WTC11 (cell line): ENCODE measurements at regions not wholly inside any gene's neighbourhood (a gene's known extent, or its start where the extent isn't known, plus 50 kb on each side); places are given as distances from the start of the nearest gene placed in this dataset.

Experiments
- FOXK1 ChIP-seq: sonication (generic); formaldehyde crosslinking; IDR thresholded peaks from 2 replicates; pipeline ENCODE4 v1.8.0; 2022; ENCODE audit warnings: mild to moderate bottlenecking, moderate library complexity, missing genetic modification reagents
- FOXP1 ChIP-seq: sonication (generic); formaldehyde crosslinking; IDR thresholded peaks from 2 replicates; pipeline ENCODE4 v1.8.0; 2022; ENCODE audit warnings: missing genetic modification reagents, mild to moderate bottlenecking, moderate library complexity, borderline replicate concordance
- JUN ChIP-seq: sonication (generic); formaldehyde crosslinking; IDR thresholded peaks from 2 replicates; pipeline ENCODE4 v1.8.0; 2023; ENCODE audit warnings: mild to moderate bottlenecking, missing genetic modification reagents
- MXD4 ChIP-seq: fragments of 250-450 bp; sonication (Bioruptor Pico); IDR thresholded peaks from 2 replicates; pipeline ENCODE4 v1.8.0; 2021; ENCODE audit warnings: mild to moderate bottlenecking, moderate library complexity, borderline replicate concordance
- NFYB ChIP-seq: sonication (generic); formaldehyde crosslinking; conservative IDR thresholded peaks from 2 replicates; pipeline ENCODE4 v1.8.0; 2022; ENCODE audit warnings: low read depth, missing genetic modification reagents
- TEAD1 ChIP-seq: sonication (generic); formaldehyde crosslinking; IDR thresholded peaks from 2 replicates; pipeline ENCODE4 v1.8.0; 2022; ENCODE audit warnings: mild to moderate bottlenecking, missing genetic modification reagents
- ZNF232 ChIP-seq: sonication (generic); formaldehyde crosslinking; IDR thresholded peaks from 2 replicates; pipeline ENCODE4 v1.8.0; 2022; ENCODE audit warnings: mild to moderate bottlenecking, missing genetic modification reagents
- TF ChIP-seq, protein P1 (sequence below): sonication (generic); formaldehyde crosslinking; IDR thresholded peaks from 2 replicates; pipeline ENCODE4 v1.8.1; 2022; ENCODE audit warnings: low read depth, mild to moderate bottlenecking, moderate library complexity, missing genetic modification reagents, borderline replicate concordance
- TF ChIP-seq, protein P2 (sequence below): fragments of 200-600 bp; IDR thresholded peaks from 2 replicates; pipeline ENCODE4 v1.8.0; 2022; ENCODE audit warnings: antibody characterized with exemption
- TF ChIP-seq, protein P3 (sequence below): sonication (generic); formaldehyde crosslinking; IDR thresholded peaks from 2 replicates; pipeline ENCODE4 v1.8.1; 2023; ENCODE audit warnings: mild to moderate bottlenecking, missing genetic modification reagents, moderate library complexity
- TF ChIP-seq, protein P4 (sequence below): sonication (generic); formaldehyde crosslinking; IDR thresholded peaks from 2 replicates; pipeline ENCODE4 v1.8.0; 2022; ENCODE audit warnings: mild to moderate bottlenecking, missing genetic modification reagents

DNA sequence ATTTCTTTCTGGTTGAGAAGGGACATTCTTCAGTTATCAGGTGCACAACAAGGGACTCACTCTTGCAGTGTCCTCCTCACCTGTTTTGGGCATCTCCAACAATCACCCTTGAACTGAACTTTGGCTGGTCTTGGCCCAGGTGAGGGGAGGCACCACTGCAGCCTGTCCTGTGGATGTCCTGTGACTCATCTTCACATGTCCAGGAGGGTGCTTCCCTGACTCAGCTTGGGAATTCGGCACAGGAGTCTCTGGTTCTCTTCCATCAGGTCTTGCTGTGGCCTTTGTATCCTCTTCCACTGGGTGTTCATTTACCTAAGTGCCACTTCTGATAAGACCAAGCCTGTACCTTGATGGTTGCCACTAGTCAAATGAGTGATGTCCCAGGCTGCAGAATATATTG is 196.7 kb upstream of the MKI67 start:
- TF ChIP-seq TEAD1 (CRISPR knock-in tag): no peak
- TF ChIP-seq ZNF232 (CRISPR knock-in tag): no peak
- no peak for TF ChIP-seq NFYB
- TF ChIP-seq, protein P1, sequence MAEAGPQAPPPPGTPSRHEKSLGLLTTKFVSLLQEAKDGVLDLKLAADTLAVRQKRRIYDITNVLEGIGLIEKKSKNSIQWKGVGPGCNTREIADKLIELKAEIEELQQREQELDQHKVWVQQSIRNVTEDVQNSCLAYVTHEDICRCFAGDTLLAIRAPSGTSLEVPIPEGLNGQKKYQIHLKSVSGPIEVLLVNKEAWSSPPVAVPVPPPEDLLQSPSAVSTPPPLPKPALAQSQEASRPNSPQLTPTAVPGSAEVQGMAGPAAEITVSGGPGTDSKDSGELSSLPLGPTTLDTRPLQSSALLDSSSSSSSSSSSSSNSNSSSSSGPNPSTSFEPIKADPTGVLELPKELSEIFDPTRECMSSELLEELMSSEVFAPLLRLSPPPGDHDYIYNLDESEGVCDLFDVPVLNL (CRISPR knock-in tag): no peak
- TF ChIP-seq, protein P2, sequence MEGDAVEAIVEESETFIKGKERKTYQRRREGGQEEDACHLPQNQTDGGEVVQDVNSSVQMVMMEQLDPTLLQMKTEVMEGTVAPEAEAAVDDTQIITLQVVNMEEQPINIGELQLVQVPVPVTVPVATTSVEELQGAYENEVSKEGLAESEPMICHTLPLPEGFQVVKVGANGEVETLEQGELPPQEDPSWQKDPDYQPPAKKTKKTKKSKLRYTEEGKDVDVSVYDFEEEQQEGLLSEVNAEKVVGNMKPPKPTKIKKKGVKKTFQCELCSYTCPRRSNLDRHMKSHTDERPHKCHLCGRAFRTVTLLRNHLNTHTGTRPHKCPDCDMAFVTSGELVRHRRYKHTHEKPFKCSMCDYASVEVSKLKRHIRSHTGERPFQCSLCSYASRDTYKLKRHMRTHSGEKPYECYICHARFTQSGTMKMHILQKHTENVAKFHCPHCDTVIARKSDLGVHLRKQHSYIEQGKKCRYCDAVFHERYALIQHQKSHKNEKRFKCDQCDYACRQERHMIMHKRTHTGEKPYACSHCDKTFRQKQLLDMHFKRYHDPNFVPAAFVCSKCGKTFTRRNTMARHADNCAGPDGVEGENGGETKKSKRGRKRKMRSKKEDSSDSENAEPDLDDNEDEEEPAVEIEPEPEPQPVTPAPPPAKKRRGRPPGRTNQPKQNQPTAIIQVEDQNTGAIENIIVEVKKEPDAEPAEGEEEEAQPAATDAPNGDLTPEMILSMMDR: no peak
- TF ChIP-seq JUN (CRISPR knock-in tag): no peak
- TF ChIP-seq FOXP1 (CRISPR knock-in tag): no peak
- no peak for TF ChIP-seq MXD4 (CRISPR knock-in tag)
- TF ChIP-seq, protein P3, sequence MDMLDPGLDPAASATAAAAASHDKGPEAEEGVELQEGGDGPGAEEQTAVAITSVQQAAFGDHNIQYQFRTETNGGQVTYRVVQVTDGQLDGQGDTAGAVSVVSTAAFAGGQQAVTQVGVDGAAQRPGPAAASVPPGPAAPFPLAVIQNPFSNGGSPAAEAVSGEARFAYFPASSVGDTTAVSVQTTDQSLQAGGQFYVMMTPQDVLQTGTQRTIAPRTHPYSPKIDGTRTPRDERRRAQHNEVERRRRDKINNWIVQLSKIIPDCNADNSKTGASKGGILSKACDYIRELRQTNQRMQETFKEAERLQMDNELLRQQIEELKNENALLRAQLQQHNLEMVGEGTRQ (CRISPR knock-in tag): no peak
- TF ChIP-seq, protein P4, sequence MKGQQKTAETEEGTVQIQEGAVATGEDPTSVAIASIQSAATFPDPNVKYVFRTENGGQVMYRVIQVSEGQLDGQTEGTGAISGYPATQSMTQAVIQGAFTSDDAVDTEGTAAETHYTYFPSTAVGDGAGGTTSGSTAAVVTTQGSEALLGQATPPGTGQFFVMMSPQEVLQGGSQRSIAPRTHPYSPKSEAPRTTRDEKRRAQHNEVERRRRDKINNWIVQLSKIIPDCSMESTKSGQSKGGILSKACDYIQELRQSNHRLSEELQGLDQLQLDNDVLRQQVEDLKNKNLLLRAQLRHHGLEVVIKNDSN: no peak
- no peak for TF ChIP-seq FOXK1 (CRISPR knock-in tag)
